Breast epithelium (tissue), 4 donors: ENCODE measurements at regions not wholly inside any gene's neighbourhood (a gene's known extent, or its start where the extent isn't known, plus 50 kb on each side); places are given as distances from the start of the nearest gene placed in this dataset.

ENCODE experiments used
- DNase-seq, 2 donors: peaks; one replicate each; pipeline ENCODE4 v3.0.0-alpha.2; 2019; ENCODE audit warnings: low spot score in 2 of 2
- H3K27ac ChIP-seq, 2 donors: fragments of 200-600 bp; sonication (generic) in 1 of 2; one replicate each; pipeline ENCODE4 v1.5.1; 2016 to 2019; ENCODE audit warnings: mild to moderate bottlenecking in 1 of 2
- H3K27me3 ChIP-seq, 2 donors: fragments of 200-600 bp; sonication (generic) in 1 of 2; one replicate each; pipeline versions ENCODE4 v1.5.1 to v1.6.0; 2017 to 2019; ENCODE audit warnings: control low read depth in 1 of 2, mild to moderate bottlenecking in 1 of 2
- H3K36me3 ChIP-seq: fragments of 200-600 bp; one replicate; pipeline ENCODE4 v1.5.1; 2019
- H3K4me1 ChIP-seq, 2 donors: fragments of 200-600 bp; sonication (generic); one replicate each; pipeline ENCODE4 v1.5.1; 2016 to 2019; ENCODE audit warnings: control low read depth in 1 of 2
- H3K4me3 ChIP-seq, 3 donors: fragments of 200-600 bp; sonication (generic); 1 replicate in 2 of 3; 2 replicates in 1 of 3; pipeline ENCODE4 v1.5.1; 2016 to 2019; ENCODE audit warnings: mild to moderate bottlenecking in 3 of 3, moderate library complexity in 2 of 3
- H3K9me3 ChIP-seq, 2 donors: fragments of 200-600 bp; sonication (generic) in 1 of 2; one replicate each; pipeline ENCODE4 v1.5.1; 2016 to 2019; ENCODE audit warnings: control low read depth in 1 of 2
- CTCF ChIP-seq, 3 donors: fragments of 450-650 bp; IDR thresholded peaks; one replicate each; pipeline ENCODE4 v1.5.1; 2016 to 2017; ENCODE audit warnings: antibody characterized with exemption in 3 of 3, mild to moderate bottlenecking in 3 of 3, moderate library complexity in 3 of 3
- POLR2A ChIP-seq: fragments of 450-650 bp; IDR thresholded peaks from one replicate; pipeline ENCODE4 v1.6.1; 2016; ENCODE audit warnings: antibody characterized with exemption, mild to moderate bottlenecking, moderate library complexity
- POLR2AphosphoS5 ChIP-seq, 3 donors: sonication (generic); formaldehyde crosslinking; IDR thresholded peaks; one replicate each; pipeline ENCODE4 v1.6.1; 2017; ENCODE audit warnings: antibody characterized with exemption in 3 of 3
- intact Hi-C: fragments of 100-400 bp; cut with DNase I; formaldehyde crosslinking; loops from one replicate; pipeline ENCODE4 v1.15.1; 2023; ENCODE audit warnings: low total_unique reads

GRCh38 chr22:42330170-42330569 is 59.7 kb upstream of the TCF20 start:
- H3K4me3 ChIP-seq = no peak overlapping the region
- H3K4me1 ChIP-seq = no peaks in the 10 kb centered on the region
- no peaks in the 10 kb centered on the region for H3K36me3 ChIP-seq
- intact Hi-C loops = no loop called here
- H3K27ac ChIP-seq = no peak overlapping the region
- TF ChIP-seq POLR2AphosphoS5 (IDR thresholded peaks at IDR 0.05) (no peak), CTCF (IDR thresholded peaks at IDR 0.05) (no peak), POLR2A (no peak)
- no peaks in the 10 kb centered on the region for H3K27me3 ChIP-seq
- no peak for DNase-seq
- H3K9me3 ChIP-seq = no peaks in the 10 kb centered on the region

- Histone ChIP-seq H3K4me3 (no peak overlapping the region), H3K27ac (no peak overlapping the region), H3K4me1 (no peaks in the 10 kb centered on the region), H3K36me3 (no peaks in the 10 kb centered on the region), H3K9me3 (no peaks in the 10 kb centered on the region), H3K27me3 (no peaks in the 10 kb centered on the region)
- TF ChIP-seq CTCF (IDR thresholded peaks at IDR 0.05) (no peak), POLR2AphosphoS5 (IDR thresholded peaks at IDR 0.05) (no peak), POLR2A (no peak)
- intact Hi-C loops = no loop called here
- DNase-seq = no peak
These were observed 59.1 kb upstream of the TCF20 start for GRCh38 chr22:42329504-42329903.

GRCh38 chr22:42328784-42329145 is 58.3 kb upstream of the TCF20 start:
- no peak for DNase-seq
- Histone ChIP-seq H3K27ac (no peak overlapping the region), H3K27me3 (no peaks in the 10 kb centered on the region), H3K36me3 (no peaks in the 10 kb centered on the region), H3K4me3 (no peak overlapping the region), H3K4me1 (no peaks in the 10 kb centered on the region), H3K9me3 (no peaks in the 10 kb centered on the region)
- no peak for TF ChIP-seq CTCF (IDR thresholded peaks at IDR 0.05)
- TF ChIP-seq POLR2A = no peak
- TF ChIP-seq POLR2AphosphoS5 (IDR thresholded peaks at IDR 0.05) = no peak
- intact Hi-C loops = no loop called here

GRCh38 chr22:42328130-42328783 is 57.8 kb upstream of the TCF20 start:
- no peak for DNase-seq
- no peaks in the 10 kb centered on the region for H3K9me3 ChIP-seq
- H3K36me3 ChIP-seq = no peaks in the 10 kb centered on the region
- H3K4me3 ChIP-seq = no peak overlapping the region
- H3K27ac ChIP-seq = no peak overlapping the region
- TF ChIP-seq POLR2AphosphoS5 (IDR thresholded peaks at IDR 0.05) (no peak), CTCF (IDR thresholded peaks at IDR 0.05) (no peak), POLR2A (no peak)
- no peaks in the 10 kb centered on the region for H3K4me1 ChIP-seq
- no peaks in the 10 kb centered on the region for H3K27me3 ChIP-seq
- intact Hi-C loops = no loop called here

GRCh38 chr22:42327462-42328129 is 57.1 kb upstream of the TCF20 start:
- no peak for DNase-seq
- TF ChIP-seq POLR2AphosphoS5 (IDR thresholded peaks at IDR 0.05) (no peak), CTCF (IDR thresholded peaks at IDR 0.05) (no peak), POLR2A (no peak)
- Histone ChIP-seq H3K4me1 (no peaks in the 10 kb centered on the region), H3K4me3 (no peak overlapping the region), H3K9me3 (no peaks in the 10 kb centered on the region), H3K36me3 (no peaks in the 10 kb centered on the region), H3K27ac (no peak overlapping the region), H3K27me3 (no peaks in the 10 kb centered on the region)
- intact Hi-C loops = no loop called here
